ENCODE measurements at regions not wholly inside any gene's neighbourhood (a gene's known extent, or its start where the extent isn't known, plus 50 kb on each side); places are given as distances from the start of the nearest gene placed in this dataset.
A peak's percentile ranks its signal among the peaks of the same experiment; 100 is the strongest.

GRCh38 chr1:193318347-193318746 lies 131.9 kb upstream of the B3GALT2 start:
- no peak overlapping the region for H3K4me3 ChIP-seq
- H3K36me3 ChIP-seq, result no peaks in the 10 kb centered on the region
- H3K4me1 ChIP-seq, result no peaks in the 10 kb centered on the region
- no peak overlapping the region for H3K27ac ChIP-seq
- no peak for DNase-seq (ENCODE audit: low spot score in 2 of 2)
- no peaks in the 10 kb centered on the region for H3K27me3 ChIP-seq
- H3K9me3 ChIP-seq, result peaks cover 0 to 27% (median 2%) of the 10 kb centered on the region in 4 donors
- TF ChIP-seq CTCF (IDR thresholded peaks at IDR 0.05), result no peak
- TF ChIP-seq EP300 (IDR thresholded peaks at IDR 0.05), result no peak
- TF ChIP-seq POLR2A (IDR thresholded peaks at IDR 0.05), result no peak

GRCh38 chr1:193313354-193314140 lies 127.1 kb upstream of the B3GALT2 start:
- 77 to 84% methylated on average over 15 of the region's 15 CpGs for WGBS, 2 donors
- Histone ChIP-seq H3K27ac (peak overlapping the region in 1 of 4 donors; percentile 5), H3K9me3 (peaks cover 0 to 11% (median 0%) of the 10 kb centered on the region in 4 donors), H3K36me3 (no peaks in the 10 kb centered on the region), H3K4me3 (no peak overlapping the region), H3K27me3 (no peaks in the 10 kb centered on the region), H3K4me1 (no peaks in the 10 kb centered on the region)
- no peak for DNase-seq (ENCODE audit: low spot score in 2 of 2)
- TF ChIP-seq EP300 (IDR thresholded peaks at IDR 0.05), result no peak
- no peak for TF ChIP-seq POLR2A (IDR thresholded peaks at IDR 0.05)
- no peak for TF ChIP-seq CTCF (IDR thresholded peaks at IDR 0.05)

GRCh38 chr1:193312432-193312831 lies 126.0 kb upstream of the B3GALT2 start:
- no peak overlapping the region for H3K4me3 ChIP-seq
- 76 to 86% methylated on average over 4 of the region's 4 CpGs for WGBS, 2 donors
- TF ChIP-seq CTCF (IDR thresholded peaks at IDR 0.05) (no peak), POLR2A (IDR thresholded peaks at IDR 0.05) (no peak), EP300 (IDR thresholded peaks at IDR 0.05) (no peak)

GRCh38 chr1:193311226-193311948 lies 125.0 kb upstream of the B3GALT2 start:
- Histone ChIP-seq H3K9me3 (no peaks in the 10 kb centered on the region), H3K27me3 (no peaks in the 10 kb centered on the region), H3K4me3 (no peak overlapping the region), H3K36me3 (no peaks in the 10 kb centered on the region), H3K4me1 (no peaks in the 10 kb centered on the region), H3K27ac (no peak overlapping the region)
- no peak for TF ChIP-seq EP300 (IDR thresholded peaks at IDR 0.05)
- TF ChIP-seq CTCF (IDR thresholded peaks at IDR 0.05), result no peak
- no peak for TF ChIP-seq POLR2A (IDR thresholded peaks at IDR 0.05)
- no peak for DNase-seq (ENCODE audit: low spot score in 2 of 2)
- 67 to 77% methylated on average over 4 of the region's 4 CpGs for WGBS, 2 donors

More at GRCh38 chr1:193312432-193312831, 126.0 kb upstream of the B3GALT2 start:
- Histone ChIP-seq H3K4me1 (no peaks in the 10 kb centered on the region), H3K36me3 (no peaks in the 10 kb centered on the region), H3K9me3 (peaks cover 0 to under 1% (median 0%) of the 10 kb centered on the region in 4 donors), H3K27me3 (no peaks in the 10 kb centered on the region), H3K27ac (no peak overlapping the region)
- DNase-seq (ENCODE audit: low spot score in 2 of 2), result no peak

GRCh38 chr1:193310564-193310963 lies 124.2 kb upstream of the B3GALT2 start:
- Histone ChIP-seq H3K9me3 (no peaks in the 10 kb centered on the region), H3K36me3 (no peaks in the 10 kb centered on the region), H3K27me3 (no peaks in the 10 kb centered on the region), H3K27ac (no peak overlapping the region), H3K4me1 (no peaks in the 10 kb centered on the region), H3K4me3 (no peak overlapping the region)
- WGBS, 2 donors, result 70 to 79% methylated on average over 3 of the region's 3 CpGs
- DNase-seq (ENCODE audit: low spot score in 2 of 2), result no peak
- no peak for TF ChIP-seq EP300 (IDR thresholded peaks at IDR 0.05)
- no peak for TF ChIP-seq POLR2A (IDR thresholded peaks at IDR 0.05)
- TF ChIP-seq CTCF (IDR thresholded peaks at IDR 0.05), result no peak
